ENCODE measurements at regions not wholly inside any gene's neighbourhood (a gene's known extent, or its start where the extent isn't known, plus 50 kb on each side); places are given as distances from the start of the nearest gene placed in this dataset.

- Histone ChIP-seq H3K27me3 (ENCODE audit: insufficient read depth) (no peaks in the 10 kb centered on the region), H3K9me2 (no peaks in the 10 kb centered on the region), H3K4me1 (ENCODE audit: control insufficient read depth in 1 of 2, insufficient read depth in 2 of 2, low read depth in 1 of 2, low read length in 1 of 2) (no peaks in the 10 kb centered on the region; a peak in 1 of 4 replicates), H3F3A (replicated peaks; ENCODE audit: insufficient read depth) (peaks cover 3% of the 10 kb centered on the region), H3K4me3 (ENCODE audit: low read depth in 2 of 2, low read length in 1 of 2) (no peak overlapping the region), H3K27ac (ENCODE audit: low read depth in 2 of 2, low read length in 1 of 2) (no peak overlapping the region), H4K20me1 (ENCODE audit: insufficient read depth) (no peaks in the 10 kb centered on the region), H3K9ac (no peak overlapping the region), H3K36me3 (replicated peaks in 1 of 2; ENCODE audit: control insufficient read depth in 1 of 2, insufficient read depth in 2 of 2, low read length in 1 of 2) (no peaks in the 10 kb centered on the region), H3K4me2 (no peak overlapping the region), H2AFZ (ENCODE audit: low read depth) (no peak overlapping the region), H3K79me2 (ENCODE audit: insufficient read depth) (no peaks in the 10 kb centered on the region), H3K9me3 (no peaks in the 10 kb centered on the region)
- DNase-seq, result no peak
- 91% methylated on average over 2 of the region's 2 CpGs for WGBS (ENCODE audit: low lambda C conversion rate)
- TF ChIP-seq RCOR1 (IDR thresholded peaks at IDR 0.05; ENCODE audit: low read length) (no peak), RFX5 (IDR thresholded peaks at IDR 0.05; ENCODE audit: low read length) (no peak), FOXJ3 (CRISPR knock-in tag; IDR thresholded peaks at IDR 0.05) (no peak), SIN3A (IDR thresholded peaks at IDR 0.05; ENCODE audit: borderline replicate concordance, low read depth, low read length) (no peak), CTCF (IDR thresholded peaks at IDR 0.05) (no peak), SMC3 (IDR thresholded peaks at IDR 0.05; ENCODE audit: low read depth, low read length) (no peak), YY1 (IDR thresholded peaks at IDR 0.05; ENCODE audit: low read depth) (no peak), USF2 (IDR thresholded peaks at IDR 0.05; ENCODE audit: borderline replicate concordance, low read depth, low read length) (no peak), EZH2phosphoT487 (IDR thresholded peaks at IDR 0.05; ENCODE audit: borderline replicate concordance, low read depth) (no peak), POLR2AphosphoS5 (IDR thresholded peaks at IDR 0.05; ENCODE audit: low read depth, low read length) (no peak), ELF1 (IDR thresholded peaks at IDR 0.05) (no peak), JUND (IDR thresholded peaks at IDR 0.05) (no peak), REST (IDR thresholded peaks at IDR 0.05; ENCODE audit: low read depth, low read length) (no peak), TEAD4 (IDR thresholded peaks at IDR 0.05; ENCODE audit: borderline replicate concordance, insufficient read depth) (no peak), MXI1 (IDR thresholded peaks at IDR 0.05; ENCODE audit: low read depth, low read length) (no peak), CHD2 (IDR thresholded peaks at IDR 0.05; ENCODE audit: low read length, partially characterized antibody) (no peak), GATA2 (CRISPR knock-in tag; IDR thresholded peaks at IDR 0.05) (no peak), MAX (IDR thresholded peaks at IDR 0.05; ENCODE audit: low read depth) (no peak), PBX3 (IDR thresholded peaks at IDR 0.05) (no peak), NRF1 (IDR thresholded peaks at IDR 0.05; ENCODE audit: low read depth, low read length) (no peak)
- CTCF ChIA-PET, result no interaction called here
- POLR2A ChIA-PET, result no interaction called here
Observed at GRCh38 chr5:122697191-122697590, 77.7 kb upstream of the SNX2 start.
